ENCODE measurements at regions not wholly inside any gene's neighbourhood (a gene's known extent, or its start where the extent isn't known, plus 50 kb on each side); places are given as distances from the start of the nearest gene placed in this dataset.
A peak's percentile ranks its signal among the peaks of the same experiment; 100 is the strongest.
"Not testable (repeated sequence)": the region's sequence is repeated elsewhere in the genome, so short reads cannot be mapped to it uniquely, and the experiment has no call there.

GRCh38 chr22:22946131-22946530 is 58.5 kb downstream of the IGLL5 start:
- no peak for DNase-seq

GRCh38 chr22:22948651-22949571 is 61.3 kb downstream of the IGLL5 start:
- DNase-seq = no peak

GRCh38 chr22:22949953-22950352 is 62.3 kb downstream of the IGLL5 start:
- DNase-seq = no peak

GRCh38 chr22:22951035-22951434 is 63.4 kb downstream of the IGLL5 start:
- DNase-seq = no peak

GRCh38 chr22:22952531-22953280 is 65.1 kb downstream of the IGLL5 start:
- no peak for DNase-seq

GRCh38 chr22:22953791-22954190 is 66.2 kb downstream of the IGLL5 start:
- no peak for DNase-seq

- peak; percentile 39 to 62 for DNase-seq
Observed at GRCh38 chr22:22954656-22955055, 67.0 kb downstream of the IGLL5 start.

- no peak for DNase-seq
Observed at GRCh38 chr22:22955276-22955798, 67.7 kb downstream of the IGLL5 start.

GRCh38 chr22:22955866-22956535 is 68.4 kb downstream of the IGLL5 start:
- DNase-seq = peak; percentile 71 to 78

GRCh38 chr22:22957090-22957489 is 69.5 kb downstream of the IGLL5 start:
- DNase-seq = no peak

- DNase-seq = no peak
Observed at GRCh38 chr22:22958621-22959020, 71.0 kb downstream of the IGLL5 start.

GRCh38 chr22:22959147-22959827 is 71.7 kb downstream of the IGLL5 start:
- peak; percentile 75 to 79 for DNase-seq

GRCh38 chr22:22960307-22960706 is 72.7 kb downstream of the IGLL5 start:
- no peak for DNase-seq

GRCh38 chr22:22961574-22961973 is 74.0 kb downstream of the IGLL5 start:
- DNase-seq = no peak

- no peak for DNase-seq
Observed at GRCh38 chr22:22968366-22968765, 80.8 kb downstream of the IGLL5 start.

- not testable (repeated sequence) for DNase-seq
Observed at GRCh38 chr22:22972605-22973004, 85.0 kb downstream of the IGLL5 start.

GRCh38 chr22:22973336-22973735 is 85.7 kb downstream of the IGLL5 start:
- DNase-seq = no peak

GRCh38 chr22:22974156-22974555 is 86.5 kb downstream of the IGLL5 start:
- no peak for DNase-seq

- no peak for DNase-seq
Observed at GRCh38 chr22:22974795-22975580, 87.4 kb downstream of the IGLL5 start.

- DNase-seq = no peak
Observed at GRCh38 chr22:22976033-22976922, 88.7 kb downstream of the IGLL5 start.

Data from CD4-positive, alpha-beta T cell treated with Interferon alpha-2 for 1 hour (primary cell).